GM12865 (cell line): ENCODE measurements at regions not wholly inside any gene's neighbourhood (a gene's known extent, or its start where the extent isn't known, plus 50 kb on each side); places are given as distances from the start of the nearest gene placed in this dataset.

Source experiments
- DNase-seq: peaks from one replicate; pipeline ENCODE4 v3.0.0; 2010; ENCODE audit warnings: low read depth
- H3K4me3 ChIP-seq: 2 replicates; pipeline ENCODE4 v1.5.1; 2011; ENCODE audit warnings: mild to moderate bottlenecking, low read depth, low read length, control low read depth
- CTCF ChIP-seq: IDR thresholded peaks from 2 replicates; pipeline ENCODE4 v1.5.1; 2011; ENCODE audit warnings: low read length, control low read depth, low read depth, inconsistent platforms; ENCODE audit not compliant: insufficient read depth; ENCODE audit errors: missing control alignments

- no peak for TF ChIP-seq CTCF
- H3K4me3 ChIP-seq = no peak overlapping the region
- DNase-seq = no peak
Measured at GRCh38 chr21:28769683-28770082, 223.0 kb downstream of the LTN1 start.

- DNase-seq = no peak
Measured at GRCh38 chr21:28768753-28769152, 223.9 kb downstream of the LTN1 start.

GRCh38 chr21:28767523-28767922 lies 225.2 kb downstream of the LTN1 start:
- H3K4me3 ChIP-seq = no peak overlapping the region
- no peak for TF ChIP-seq CTCF
- DNase-seq = no peak

More at GRCh38 chr21:28768753-28769152, 223.9 kb downstream of the LTN1 start:
- no peak for TF ChIP-seq CTCF
- H3K4me3 ChIP-seq = no peak overlapping the region

GRCh38 chr21:28763809-28764418 lies 228.8 kb downstream of the LTN1 start:
- TF ChIP-seq CTCF = no peak

GRCh38 chr21:28762357-28762735 lies 230.3 kb downstream of the LTN1 start:
- TF ChIP-seq CTCF = no peak
- no peak for DNase-seq

More at GRCh38 chr21:28763809-28764418, 228.8 kb downstream of the LTN1 start:
- DNase-seq = no peak
- no peak overlapping the region for H3K4me3 ChIP-seq

GRCh38 chr21:28761674-28762356 lies 230.9 kb downstream of the LTN1 start:
- no peak overlapping the region for H3K4me3 ChIP-seq
- no peak for TF ChIP-seq CTCF
- DNase-seq = no peak

More at GRCh38 chr21:28762357-28762735, 230.3 kb downstream of the LTN1 start:
- H3K4me3 ChIP-seq = no peak overlapping the region
